Pancreas (tissue), 10 donors: ENCODE measurements at regions not wholly inside any gene's neighbourhood (a gene's known extent, or its start where the extent isn't known, plus 50 kb on each side); places are given as distances from the start of the nearest gene placed in this dataset.

Experiments
- ATAC-seq, 4 donors: fragments of 200-7000 bp; cut with Tn5 transposase; one replicate each; pipeline versions ENCODE4 v1.8.0 to v1.9.1; 2020; ENCODE audit warnings: mild to moderate bottlenecking in 4 of 4, moderate library complexity in 4 of 4
- DNase-seq, 6 donors: peaks; one replicate each; pipeline ENCODE4 v3.0.0-alpha.2; 2020
- FAIRE-seq: peaks from 2 replicates; lab custom pipeline; 2012; peaks lifted over from hg19 to GRCh38; lab: Jason Lieb, UNC
- H3K27ac ChIP-seq, 4 donors: fragments of 200-600 bp; sonication (generic); 1 replicate in 3 of 4; 2 replicates in 1 of 4; pipeline versions ENCODE4 v1.5.0 to v1.8.0; 2020
- H3K27me3 ChIP-seq, 4 donors: fragments of 200-600 bp; one replicate each; pipeline ENCODE4 v1.8.0; 2021
- H3K36me3 ChIP-seq, 3 donors: fragments of 200-600 bp; sonication (generic) in 1 of 3; one replicate each; pipeline versions ENCODE4 v1.5.0 to v1.8.0; 2020 to 2021
- H3K4me1 ChIP-seq, 3 donors: fragments of 200-600 bp; one replicate each; pipeline ENCODE4 v1.8.0; 2021
- H3K4me3 ChIP-seq, 4 donors: fragments of 200-600 bp; sonication (generic) in 2 of 4; one replicate each; pipeline versions ENCODE4 v1.5.0 to v1.8.0; 2020 to 2021
- H3K9me3 ChIP-seq, 4 donors: fragments of 200-600 bp; one replicate each; pipeline ENCODE4 v1.8.0; 2021
- CTCF ChIP-seq, 4 donors: fragments of 200-600 bp; sonication (generic) in 3 of 4; IDR thresholded peaks; one replicate each; pipeline versions ENCODE4 v1.5.0 to v1.8.0; 2021; ENCODE audit warnings: antibody characterized with exemption in 4 of 4
- WGBS, 2 donors: extraction: QIAGEN DNeasy Blood & Tissue Kit; methylation state at CpG; one replicate each; pipeline ENCODE4 v1.1.7; 2013; 5-methylcytosine and 5-hydroxymethylcytosine counted together
- intact Hi-C, 3 donors: fragments of 100-400 bp; cut with DNase I; formaldehyde crosslinking; loops; one replicate each; pipeline versions ENCODE4 v1.11.1 to v1.14.2; 2022
- donor health status: healthy with polysubstance abuse.
- donor health status: DM: no; HTN: no; CAD: no; lungs with moderate emphysema.
- donor health status: DM: no; HTN: no; CAD: no.
- donor health status: control.
- donor health status: control.
- donor health status: Bipolar disorder and iron deficiency.
- donor health status: DM: yes; HTN: yes; CAD: no.
- donor health status: DM: no; HTN: no; CAD: no.
- donor health status: DM: no; HTN: no; CAD: no.
- donor health status: DM: yes; HTN: yes; CAD: no.

- FAIRE-seq, result no peak
- 43 to 57% methylated on average over 13 of the region's 13 CpGs for WGBS, 2 donors
- Histone ChIP-seq H3K4me3 (no peak overlapping the region), H3K9me3 (no peaks in the 10 kb centered on the region), H3K36me3 (no peaks in the 10 kb centered on the region), H3K27me3 (peaks cover 0 to 5% (median 0%) of the 10 kb centered on the region in 4 donors), H3K4me1 (no peaks in the 10 kb centered on the region), H3K27ac (no peak overlapping the region)
- no peak for TF ChIP-seq CTCF (IDR thresholded peaks at IDR 0.05)
- intact Hi-C loops, result no loop called here
- no peak for DNase-seq
- no peak for ATAC-seq
Observed at GRCh38 chr15:91737151-91737818, 116.2 kb upstream of the SLCO3A1 start.

- intact Hi-C loops, result no loop called here
- 60 to 61% methylated on average over 7 of the region's 7 CpGs for WGBS, 2 donors
- Histone ChIP-seq H3K27ac (no peak overlapping the region), H3K27me3 (peaks cover 0 to 5% (median 0%) of the 10 kb centered on the region in 4 donors), H3K36me3 (no peaks in the 10 kb centered on the region), H3K9me3 (no peaks in the 10 kb centered on the region), H3K4me3 (no peak overlapping the region), H3K4me1 (no peaks in the 10 kb centered on the region)
- FAIRE-seq (no peak), DNase-seq (no peak), ATAC-seq (no peak)
- TF ChIP-seq CTCF (IDR thresholded peaks at IDR 0.05), result no peak
Observed at GRCh38 chr15:91741986-91742385, 111.5 kb upstream of the SLCO3A1 start.

GRCh38 chr15:91751611-91752010 is 101.9 kb upstream of the SLCO3A1 start:
- ATAC-seq (no peak), FAIRE-seq (no peak), DNase-seq (no peak)
- TF ChIP-seq CTCF (IDR thresholded peaks at IDR 0.05), result no peak
- Histone ChIP-seq H3K4me3 (no peak overlapping the region), H3K36me3 (no peaks in the 10 kb centered on the region), H3K27me3 (no peaks in the 10 kb centered on the region), H3K27ac (no peak overlapping the region), H3K4me1 (no peaks in the 10 kb centered on the region), H3K9me3 (no peaks in the 10 kb centered on the region)
- 16 to 34% methylated on average over 2 of the region's 2 CpGs for WGBS, 2 donors
- intact Hi-C loops, result no loop called here

GRCh38 chr15:91752081-91752785 is 101.3 kb upstream of the SLCO3A1 start:
- H3K27ac ChIP-seq, result no peak overlapping the region
- ATAC-seq, result no peak
- H3K4me1 ChIP-seq, result no peaks in the 10 kb centered on the region
- FAIRE-seq, result no peak
- H3K36me3 ChIP-seq, result no peaks in the 10 kb centered on the region
- H3K9me3 ChIP-seq, result no peaks in the 10 kb centered on the region
- no peak overlapping the region for H3K4me3 ChIP-seq
- no peak for DNase-seq
- H3K27me3 ChIP-seq, result no peaks in the 10 kb centered on the region
- no peak for TF ChIP-seq CTCF (IDR thresholded peaks at IDR 0.05)
- 42 to 45% methylated on average over 8 of the region's 8 CpGs for WGBS, 2 donors
- intact Hi-C loops, result no loop called here

- Histone ChIP-seq H3K4me1 (no peaks in the 10 kb centered on the region), H3K4me3 (no peak overlapping the region), H3K9me3 (no peaks in the 10 kb centered on the region), H3K27me3 (no peaks in the 10 kb centered on the region), H3K36me3 (no peaks in the 10 kb centered on the region), H3K27ac (no peak overlapping the region)
- intact Hi-C loops, result no loop called here
- no peak for FAIRE-seq
- no peak for TF ChIP-seq CTCF (IDR thresholded peaks at IDR 0.05)
- DNase-seq, result no peak
- 72 to 86% methylated on average over 2 of the region's 2 CpGs for WGBS, 2 donors
- ATAC-seq, result no peak
Observed at GRCh38 chr15:91759560-91759959, 93.9 kb upstream of the SLCO3A1 start.
